H9 (cell line): ENCODE measurements at regions not wholly inside any gene's neighbourhood (a gene's known extent, or its start where the extent isn't known, plus 50 kb on each side); places are given as distances from the start of the nearest gene placed in this dataset.

Experiments
- DNase-seq: peaks from one replicate; pipeline ENCODE4 v3.0.0-alpha.2; 2017
- H2AFZ ChIP-seq: one replicate; pipeline ENCODE4 v1.6.1; 2013; ENCODE audit warnings: mild to moderate bottlenecking, low read length, control low read depth, moderate library complexity
- H2AK5ac ChIP-seq: 2 replicates; pipeline ENCODE4 v1.6.1; 2013; ENCODE audit warnings: low read length, control low read depth, mixed read lengths; ENCODE audit not compliant: insufficient read length
- H2BK120ac ChIP-seq: one replicate; pipeline ENCODE4 v1.6.1; 2013; ENCODE audit warnings: low read depth, mild to moderate bottlenecking, low read length, control low read depth, inconsistent platforms; ENCODE audit not compliant: poor library complexity, severe bottlenecking
- H2BK12ac ChIP-seq: 2 replicates; pipeline ENCODE4 v1.6.1; 2013; ENCODE audit warnings: low read length, control low read depth, mixed read lengths, low read depth; ENCODE audit not compliant: insufficient read length
- H2BK15ac ChIP-seq: 2 replicates; pipeline ENCODE4 v1.6.1; 2013; ENCODE audit warnings: low read depth, low read length, control low read depth
- H2BK20ac ChIP-seq: one replicate; pipeline ENCODE4 v1.6.1; 2013; ENCODE audit warnings: low read depth, mild to moderate bottlenecking, low read length, control low read depth, inconsistent platforms; ENCODE audit not compliant: poor library complexity, severe bottlenecking
- H2BK5ac ChIP-seq: 2 replicates; pipeline ENCODE4 v1.6.1; 2013; ENCODE audit warnings: low read length, control low read depth, mixed read lengths; ENCODE audit not compliant: insufficient read length
- H3K14ac ChIP-seq: 2 replicates; pipeline ENCODE4 v1.6.1; 2013; ENCODE audit warnings: low read length, control low read depth; ENCODE audit not compliant: insufficient read depth
- H3K18ac ChIP-seq: 2 replicates; pipeline ENCODE4 v1.6.1; 2013; ENCODE audit warnings: low read depth, mild to moderate bottlenecking, mixed read lengths, low read length, control low read depth; ENCODE audit not compliant: insufficient read length
- H3K23ac ChIP-seq: 2 replicates; pipeline ENCODE4 v1.6.1; 2013; ENCODE audit warnings: low read length, control low read depth, mixed read lengths, low read depth; ENCODE audit not compliant: insufficient read length
- H3K23me2 ChIP-seq: 2 replicates; pipeline ENCODE4 v1.6.1; 2013; ENCODE audit warnings: low read depth, mild to moderate bottlenecking, mixed read lengths, low read length, control low read depth; ENCODE audit not compliant: insufficient read length, poor library complexity, severe bottlenecking
- H3K27ac ChIP-seq: 2 replicates; pipeline ENCODE4 v1.5.1; 2013; ENCODE audit warnings: low read length, control low read depth, mixed read lengths, low read depth; ENCODE audit not compliant: insufficient read length
- H3K27me3 ChIP-seq: 2 replicates; pipeline ENCODE4 v1.6.1; 2013; ENCODE audit warnings: low read length, control low read depth, inconsistent platforms; ENCODE audit not compliant: insufficient read depth
- H3K4ac ChIP-seq: 2 replicates; pipeline ENCODE4 v1.6.1; 2013; ENCODE audit warnings: low read depth, mild to moderate bottlenecking, control low read depth, inconsistent platforms, low read length, moderate library complexity
- H3K4me1 ChIP-seq: 2 replicates; pipeline ENCODE4 v1.6.1; 2013; ENCODE audit warnings: low read length, control low read depth, inconsistent platforms; ENCODE audit not compliant: insufficient read depth
- H3K4me2 ChIP-seq: 2 replicates; pipeline ENCODE4 v1.6.1; 2013; ENCODE audit warnings: low read length, control low read depth, mixed read lengths; ENCODE audit not compliant: insufficient read length, insufficient read depth
- H3K56ac ChIP-seq: 2 replicates; pipeline ENCODE4 v1.6.1; 2013; ENCODE audit warnings: low read depth, mild to moderate bottlenecking, mixed read lengths, low read length, control low read depth; ENCODE audit not compliant: insufficient read length
- H3K79me1 ChIP-seq: 2 replicates; pipeline ENCODE4 v1.6.1; 2013; ENCODE audit warnings: low read depth, mild to moderate bottlenecking, moderate library complexity, low read length, control low read depth, inconsistent platforms; ENCODE audit not compliant: insufficient read depth, poor library complexity, severe bottlenecking
- H3K79me2 ChIP-seq: 2 replicates; pipeline ENCODE4 v1.6.1; 2013; ENCODE audit warnings: low read length, control low read depth, inconsistent platforms; ENCODE audit not compliant: insufficient read depth
- H3K9ac ChIP-seq: 2 replicates; pipeline ENCODE4 v1.6.1; 2013; ENCODE audit warnings: low read length, control low read depth, mixed read lengths; ENCODE audit not compliant: insufficient read length; ENCODE audit errors: extremely low read depth
- H3K9me3 ChIP-seq: one replicate; pipeline ENCODE4 v1.6.1; 2013; ENCODE audit warnings: low read depth, low read length, inconsistent platforms; ENCODE audit not compliant: control insufficient read depth
- H3T11ph ChIP-seq: one replicate; pipeline ENCODE4 v1.6.1; 2013; ENCODE audit warnings: mild to moderate bottlenecking, low read length, control low read depth, inconsistent platforms
- H4K20me1 ChIP-seq: one replicate; pipeline ENCODE4 v1.6.1; 2013; ENCODE audit not compliant: control insufficient read depth, insufficient read length, insufficient read depth
- H4K5ac ChIP-seq: 2 replicates; pipeline ENCODE4 v1.6.1; 2013; ENCODE audit warnings: low read depth, mild to moderate bottlenecking, mixed read lengths, low read length, control low read depth; ENCODE audit not compliant: insufficient read length
- H4K8ac ChIP-seq: replicated peaks from 2 replicates; pipeline ENCODE4 v1.6.1; 2013; ENCODE audit warnings: low read length, control low read depth, mixed read lengths, low read depth; ENCODE audit not compliant: insufficient read length
- H4K91ac ChIP-seq: 2 replicates; pipeline ENCODE4 v1.6.1; 2013; ENCODE audit warnings: low read depth, mild to moderate bottlenecking, moderate library complexity, mixed read lengths, low read length, control low read depth; ENCODE audit not compliant: insufficient read length
- H3K27ac Mint-ChIP-seq, 3 experiments: 2 replicates in 2 of 3; 3 replicates in 1 of 3; pipeline ENCODE4 v1.8.0; 2020 to 2021; ENCODE audit warnings: mixed read lengths in 3 of 3, mild to moderate bottlenecking in 1 of 3, moderate library complexity in 1 of 3
- H3K27me3 Mint-ChIP-seq: 2 replicates; pipeline ENCODE4 v1.8.0; 2021; ENCODE audit warnings: low read depth, mild to moderate bottlenecking, moderate library complexity, mixed read lengths
- H3K36me3 Mint-ChIP-seq, 3 experiments: 2 replicates in 2 of 3; 3 replicates in 1 of 3; pipeline ENCODE4 v1.8.0; 2020 to 2021; ENCODE audit warnings: low read depth in 3 of 3, mixed read lengths in 3 of 3; ENCODE audit not compliant: insufficient read depth in 1 of 3
- H3K4me1 Mint-ChIP-seq, 2 experiments: 2 replicates each; pipeline ENCODE4 v1.8.0; 2020; ENCODE audit warnings: mixed read lengths in 2 of 2
- H3K4me3 Mint-ChIP-seq, 2 experiments: 2 replicates in 1 of 2; 3 replicates in 1 of 2; pipeline ENCODE4 v1.8.0; 2020 to 2021; ENCODE audit warnings: mild to moderate bottlenecking in 2 of 2, mixed read lengths in 2 of 2, moderate library complexity in 1 of 2
- H3K9me3 Mint-ChIP-seq, 2 experiments: 2 replicates in 1 of 2; 3 replicates in 1 of 2; pipeline ENCODE4 v1.8.0; 2020; ENCODE audit warnings: mild to moderate bottlenecking in 2 of 2, mixed read lengths in 2 of 2, moderate library complexity in 1 of 2
- CTCF ChIP-seq: fragments of 200-600 bp; sonication (generic); conservative IDR thresholded peaks from 3 replicates; pipeline ENCODE4 v1.8.0; 2021; ENCODE audit warnings: antibody characterized with exemption, mild to moderate bottlenecking
- WGBS: extraction: QIAGEN DNeasy Blood & Tissue Kit; methylation state at CpG from one replicate; pipeline ENCODE4 v1.1.7; 2013; ENCODE audit warnings: missing lambda C conversion rate, low lambda C conversion rate, mixed read lengths; ENCODE audit not compliant: insufficient read length; ENCODE audit errors: extremely low coverage; 5-methylcytosine and 5-hydroxymethylcytosine counted together

- no peak overlapping the region for H3K56ac ChIP-seq
- no peak overlapping the region for H3K14ac ChIP-seq
- no peaks in the 10 kb centered on the region for H3K27me3 ChIP-seq
- no peak overlapping the region for H4K5ac ChIP-seq
- no peaks in the 10 kb centered on the region for H3K79me2 ChIP-seq
- no peak for DNase-seq
- no peaks in the 10 kb centered on the region for H3K9me3 ChIP-seq
- no peak overlapping the region for H2BK5ac ChIP-seq
- no peak overlapping the region for H2BK15ac ChIP-seq
- no peaks in the 10 kb centered on the region for H3K23me2 ChIP-seq
- Mint-ChIP-seq H3K27me3 (no peaks in the 10 kb centered on the region), H3K4me1 (no peaks in the 10 kb centered on the region), H3K27ac (no peak overlapping the region), H3K4me3 (no peak overlapping the region), H3K36me3 (no peaks in the 10 kb centered on the region), H3K9me3 (no peaks in the 10 kb centered on the region)
- no peak overlapping the region for H2BK20ac ChIP-seq
- H3K9ac ChIP-seq: no peak overlapping the region
- no peak overlapping the region for H3K4ac ChIP-seq
- no peak overlapping the region for H4K8ac ChIP-seq
- H4K20me1 ChIP-seq: no peaks in the 10 kb centered on the region
- H3K4me1 ChIP-seq: no peaks in the 10 kb centered on the region
- H3K18ac ChIP-seq: no peak overlapping the region
- H3K79me1 ChIP-seq: no peaks in the 10 kb centered on the region
- H3T11ph ChIP-seq: no peak overlapping the region
- H2BK12ac ChIP-seq: no peak overlapping the region
- no peak for TF ChIP-seq CTCF
- H2AK5ac ChIP-seq: no peak overlapping the region
- H3K4me2 ChIP-seq: no peak overlapping the region
- no peak overlapping the region for H2AFZ ChIP-seq
- WGBS: no CpG with 5 or more reads among the region's 1 CpG
- H4K91ac ChIP-seq: no peak overlapping the region
- no peak overlapping the region for H2BK120ac ChIP-seq
- no peak overlapping the region for H3K27ac ChIP-seq
- H3K23ac ChIP-seq: no peak overlapping the region
Observed at GRCh38 chr2:123816203-123816602, 208.9 kb upstream of the CNTNAP5 start.
